ENCODE measurements at regions not wholly inside any gene's neighbourhood (a gene's known extent, or its start where the extent isn't known, plus 50 kb on each side); places are given as distances from the start of the nearest gene placed in this dataset.
A peak's percentile ranks its signal among the peaks of the same experiment; 100 is the strongest.

DNA sequence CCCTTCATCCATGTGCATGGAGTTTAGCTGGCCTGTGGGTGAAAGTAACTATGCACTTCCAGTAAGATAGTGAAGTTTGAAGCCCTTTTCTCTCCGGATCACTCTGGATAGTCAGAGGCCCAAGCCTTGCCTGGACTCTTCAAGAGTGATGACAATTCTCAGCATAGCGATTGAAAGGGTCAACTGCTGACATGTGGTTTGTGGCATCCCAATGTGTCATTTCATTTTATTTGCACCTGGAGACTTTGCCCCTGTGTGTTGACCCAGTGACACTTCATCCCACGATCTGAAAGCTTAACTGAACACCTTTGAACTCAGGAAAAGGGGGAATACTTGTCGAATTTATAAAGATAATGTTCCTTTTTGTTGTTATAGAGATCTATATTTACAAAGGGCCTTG, 711.9 kb upstream of the TMEM132C start:
- DNase-seq (ENCODE audit: low spot score), result no peak

DNA sequence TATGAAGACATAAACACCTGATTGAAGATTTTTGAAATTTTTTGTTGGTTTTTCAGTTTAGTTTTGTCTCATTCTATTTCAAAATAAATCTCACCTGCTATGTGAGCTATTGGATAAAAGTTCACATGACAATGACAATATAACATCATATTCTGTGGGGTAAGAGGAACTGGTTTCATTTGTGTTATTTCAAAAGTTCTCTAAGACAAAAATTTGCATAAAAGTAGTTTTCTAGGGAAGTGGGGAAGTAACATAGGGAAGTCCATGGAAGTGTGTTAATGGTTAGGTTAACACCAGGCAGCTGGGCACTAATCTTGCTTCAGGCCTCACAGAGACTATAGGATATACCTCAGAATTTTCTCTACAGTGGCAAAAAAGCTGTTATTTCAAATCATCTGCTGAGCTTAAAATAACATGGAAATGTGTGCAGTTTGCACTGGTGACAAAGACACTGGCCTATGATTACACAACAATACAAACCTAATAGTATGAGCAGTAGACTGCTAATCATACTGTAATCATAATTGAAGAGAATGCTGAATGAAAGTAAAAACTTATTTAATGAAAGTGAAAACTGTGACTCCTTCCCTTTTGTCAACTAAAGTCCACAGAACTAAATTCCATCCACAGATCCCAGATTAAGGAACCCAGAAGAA, 710.6 kb upstream of the TMEM132C start:
- DNase-seq (ENCODE audit: low spot score), result no peak

DNA sequence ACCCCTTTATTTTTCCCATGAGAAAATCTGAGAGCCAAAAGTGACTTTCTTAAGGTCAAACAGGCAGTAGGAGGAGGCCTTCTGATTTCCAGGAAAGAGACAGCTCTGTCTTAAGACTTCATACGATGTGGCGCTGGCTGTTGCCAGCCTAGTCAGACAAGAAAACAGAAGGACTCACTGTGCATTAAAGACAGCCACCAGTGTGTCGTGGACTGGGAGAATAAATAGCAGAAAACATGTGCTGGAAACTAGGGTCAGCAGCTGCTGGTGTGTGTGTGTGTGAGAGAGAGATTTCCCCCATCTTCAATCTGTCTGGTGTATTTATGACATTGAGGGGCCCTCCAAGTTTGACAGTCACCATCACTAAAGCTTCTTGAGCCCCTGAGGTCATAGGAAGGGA, 708.6 kb upstream of the TMEM132C start:
- no peak for DNase-seq (ENCODE audit: low spot score)

DNA sequence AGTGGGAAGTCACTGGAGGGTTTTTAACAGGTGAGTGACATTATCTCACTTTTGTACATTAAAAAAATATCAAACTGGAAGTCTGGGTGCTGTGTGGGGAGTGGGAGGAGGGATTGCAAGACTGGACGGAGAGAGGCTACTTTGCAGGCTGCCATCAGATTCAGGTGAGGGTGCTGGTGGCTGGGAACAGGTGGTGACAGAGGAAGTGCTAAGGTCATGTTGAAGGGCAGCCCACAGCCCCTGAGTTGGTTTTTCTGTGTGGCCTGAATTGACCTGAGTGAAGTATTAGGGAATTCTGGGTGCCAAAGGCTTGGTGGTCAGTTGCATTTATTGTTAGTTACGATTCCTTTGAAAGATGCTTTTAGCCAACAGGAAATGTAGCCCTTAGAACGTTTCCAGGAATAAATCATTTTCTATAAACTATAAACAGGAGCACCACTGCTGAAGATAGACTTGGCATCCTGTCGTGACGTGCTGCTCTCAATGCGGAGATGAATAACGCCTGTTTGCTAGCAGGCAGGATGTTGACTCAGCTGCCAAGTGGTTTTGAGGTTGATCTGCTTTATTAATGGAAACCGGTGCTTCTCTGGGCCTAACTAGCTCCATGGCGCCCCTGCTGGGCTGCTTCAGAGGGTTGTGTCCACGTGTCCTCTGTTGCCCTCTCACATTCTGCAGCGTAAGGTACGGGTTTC, 707.5 kb upstream of the TMEM132C start:
- DNase-seq (ENCODE audit: low spot score), result no peak

DNA sequence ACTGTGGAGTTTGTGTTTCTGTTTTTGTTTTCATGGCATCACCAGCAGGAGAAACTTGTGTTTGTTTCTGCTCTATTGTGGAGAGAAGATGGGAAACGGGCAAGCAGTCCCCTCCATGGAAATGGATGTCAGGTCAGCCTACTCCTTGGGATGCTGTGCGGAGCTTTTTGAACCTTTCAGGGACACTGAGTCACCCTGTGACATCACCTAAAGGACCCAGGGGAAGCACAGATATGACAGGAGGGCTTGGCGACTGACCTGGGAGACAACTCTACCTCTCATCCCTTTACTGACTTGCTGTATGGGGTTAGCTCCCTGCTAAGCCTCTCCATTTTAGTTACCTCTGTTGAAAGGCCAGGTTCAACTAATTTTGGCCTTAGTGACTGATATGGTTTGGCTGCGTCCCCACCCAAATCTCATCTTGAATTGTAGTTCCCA, 706.9 kb upstream of the TMEM132C start:
- DNase-seq (ENCODE audit: low spot score), result no peak

DNA sequence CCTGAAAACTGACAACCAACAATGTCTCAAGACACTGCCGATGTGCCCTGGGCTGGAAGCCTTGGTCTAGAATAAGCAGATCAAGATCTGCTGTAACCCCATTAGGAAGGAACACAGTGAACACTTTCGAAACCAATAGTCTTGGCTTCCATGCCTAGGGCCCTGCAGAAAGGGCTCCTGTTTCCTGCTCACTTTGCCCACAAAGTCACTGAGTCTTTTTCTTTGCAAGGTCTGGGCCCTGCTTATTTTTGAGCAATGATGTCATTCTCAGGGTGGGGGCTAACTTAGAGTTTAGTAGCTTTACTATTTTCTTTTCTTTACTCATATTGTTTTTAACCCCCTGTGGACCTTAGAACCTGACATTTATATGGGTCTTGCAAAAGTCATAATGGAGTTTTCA, 704.2 kb upstream of the TMEM132C start:
- DNase-seq (ENCODE audit: low spot score), result no peak

DNA sequence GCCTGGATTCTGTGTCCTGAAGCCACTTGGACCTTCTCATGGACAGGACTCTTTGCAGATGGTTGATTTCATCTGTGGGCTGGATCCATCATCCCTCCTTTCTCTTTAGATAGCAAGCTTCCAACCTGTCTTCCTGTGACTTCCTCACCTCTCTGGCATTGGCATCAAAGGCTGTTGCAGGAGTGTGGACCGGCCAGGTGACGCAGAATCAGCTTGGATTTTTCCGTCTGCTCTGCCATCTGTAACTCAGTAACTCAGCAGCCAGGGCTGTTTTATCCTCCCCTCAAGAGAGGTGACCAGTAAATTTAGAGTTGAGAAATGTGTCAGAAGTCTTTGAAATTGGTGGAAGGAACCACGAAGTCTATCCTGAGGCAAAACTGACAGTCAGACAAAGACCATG, 701.7 kb upstream of the TMEM132C start:
- DNase-seq (ENCODE audit: low spot score), result no peak

DNA sequence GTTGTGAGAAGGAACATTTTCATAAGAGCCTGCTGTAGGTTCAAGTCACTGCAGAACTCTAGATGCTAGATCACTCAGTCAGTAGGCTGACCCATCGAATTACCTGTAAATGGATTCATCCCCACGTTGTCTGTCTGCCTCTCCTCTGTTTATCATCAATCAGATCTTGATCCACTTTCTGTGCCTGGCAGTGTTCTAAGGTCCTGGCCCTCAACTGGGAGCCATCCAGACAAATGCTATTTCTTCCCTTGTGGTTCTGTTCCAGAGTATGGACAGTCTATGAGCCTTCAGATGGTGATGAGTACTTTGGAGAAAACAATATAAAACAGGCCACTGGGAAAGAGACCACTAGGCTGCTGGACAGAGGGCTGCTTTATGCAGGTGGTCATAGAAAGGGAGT, 699.4 kb upstream of the TMEM132C start:
- DNase-seq (ENCODE audit: low spot score), result peak; percentile 54

DNA sequence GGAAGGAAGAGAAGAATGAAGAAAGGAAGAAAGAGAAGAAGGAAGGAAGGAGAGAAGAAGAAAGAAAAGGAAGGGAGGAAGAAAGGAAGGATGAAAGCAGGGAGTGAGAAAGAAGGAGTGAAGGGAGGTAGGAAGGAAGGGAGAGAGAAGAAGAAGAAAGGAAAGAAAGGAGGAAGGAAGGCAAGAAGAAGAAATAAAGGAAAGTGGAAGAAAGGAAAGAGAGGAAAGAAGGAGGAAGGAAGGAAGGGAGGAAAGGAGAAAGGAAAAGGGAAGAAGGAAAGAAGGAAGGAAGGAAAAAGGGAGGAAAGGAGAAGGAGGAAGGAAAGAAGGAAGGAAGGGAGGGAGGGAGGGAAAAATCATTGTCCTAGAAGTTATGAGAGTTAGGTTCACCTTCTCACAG, 696.6 kb upstream of the TMEM132C start:
- no peak for DNase-seq (ENCODE audit: low spot score)

DNA sequence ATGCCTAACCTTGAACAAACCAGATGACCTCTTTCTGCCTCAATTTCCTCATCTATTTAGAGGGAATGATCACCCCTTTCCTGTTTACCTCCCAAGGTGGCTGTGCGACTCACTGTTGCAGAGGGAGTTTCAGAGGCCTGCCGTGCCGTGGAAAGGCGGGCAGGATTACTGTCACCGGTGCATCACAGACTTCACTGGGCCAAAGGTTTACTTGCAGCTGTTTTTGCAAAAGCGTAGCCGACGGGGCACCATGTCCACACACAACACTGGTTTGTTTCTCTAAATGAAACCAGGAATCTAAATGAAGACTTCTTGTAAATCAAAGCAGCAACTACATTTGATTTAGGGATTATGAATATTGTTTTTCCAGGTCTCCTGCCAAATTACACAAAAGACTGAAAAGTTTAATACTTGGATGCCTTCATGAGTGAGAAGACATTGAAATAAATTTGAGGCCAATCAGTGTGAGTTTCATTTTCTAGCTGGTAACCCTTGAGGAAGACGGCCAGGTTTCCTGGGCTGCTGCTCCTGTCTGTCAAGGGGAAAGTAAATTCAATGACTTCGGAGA, 696.1 kb upstream of the TMEM132C start:
- DNase-seq (ENCODE audit: low spot score), result peak; percentile 43

DNA sequence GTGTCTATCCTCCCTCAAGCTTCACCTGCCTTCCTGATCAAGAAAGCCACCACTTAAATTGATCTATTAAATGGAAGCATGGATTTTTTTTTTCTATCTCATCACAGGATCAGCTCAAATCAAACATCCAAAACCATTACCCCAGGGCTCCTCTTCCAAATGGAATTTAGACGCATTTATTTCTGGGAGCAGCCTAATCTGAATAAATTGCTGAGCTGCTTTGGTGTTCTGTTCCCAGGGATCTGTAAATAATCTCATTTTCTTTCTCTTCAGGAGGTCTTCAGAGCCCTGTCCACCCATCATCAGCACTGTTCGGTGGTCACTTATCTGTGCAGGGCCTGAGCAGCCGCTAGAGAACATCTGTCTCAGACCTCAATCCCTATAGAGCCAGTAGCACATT, 695.4 kb upstream of the TMEM132C start:
- peak; percentile 86 for DNase-seq (ENCODE audit: low spot score)

DNA sequence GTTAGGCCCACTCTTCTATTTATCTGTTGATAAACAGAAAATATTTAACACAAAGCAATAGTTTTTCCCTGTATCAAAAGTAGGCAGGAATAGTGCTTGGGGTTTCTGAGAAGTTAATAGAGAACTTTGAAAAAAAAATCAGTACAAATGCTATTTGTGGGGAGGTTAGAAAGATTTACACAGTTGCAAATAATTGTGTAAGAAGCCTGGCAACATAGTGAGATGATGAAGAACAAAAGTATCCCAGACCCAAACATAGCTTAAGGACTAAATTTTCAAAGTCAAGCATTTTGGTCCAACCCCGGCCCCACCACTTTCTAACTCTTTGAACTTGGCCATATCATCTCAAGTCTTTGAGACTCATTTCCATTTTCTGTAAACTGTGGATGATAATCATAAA, 687.5 kb upstream of the TMEM132C start:
- DNase-seq (ENCODE audit: low spot score), result no peak

DNA sequence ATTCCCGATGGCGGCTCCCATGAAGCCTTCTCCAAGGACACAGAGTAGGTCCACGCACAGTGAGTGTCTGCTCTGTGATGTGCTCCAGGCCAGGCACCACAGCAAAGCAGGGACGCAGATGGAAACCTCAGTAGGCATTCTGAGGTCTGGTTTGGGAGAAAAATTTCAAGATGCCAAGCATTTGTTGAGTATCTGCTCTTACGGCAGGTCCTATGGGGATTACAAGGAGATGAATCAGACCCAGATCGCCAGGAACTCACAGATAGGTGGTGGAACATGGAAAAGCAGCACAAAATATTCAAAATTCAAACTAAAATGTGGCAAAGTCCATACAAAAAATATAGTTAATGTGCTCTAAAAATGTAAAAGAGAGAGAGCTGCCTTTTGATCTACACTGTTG, 684.9 kb upstream of the TMEM132C start:
- DNase-seq (ENCODE audit: low spot score), result no peak

DNA sequence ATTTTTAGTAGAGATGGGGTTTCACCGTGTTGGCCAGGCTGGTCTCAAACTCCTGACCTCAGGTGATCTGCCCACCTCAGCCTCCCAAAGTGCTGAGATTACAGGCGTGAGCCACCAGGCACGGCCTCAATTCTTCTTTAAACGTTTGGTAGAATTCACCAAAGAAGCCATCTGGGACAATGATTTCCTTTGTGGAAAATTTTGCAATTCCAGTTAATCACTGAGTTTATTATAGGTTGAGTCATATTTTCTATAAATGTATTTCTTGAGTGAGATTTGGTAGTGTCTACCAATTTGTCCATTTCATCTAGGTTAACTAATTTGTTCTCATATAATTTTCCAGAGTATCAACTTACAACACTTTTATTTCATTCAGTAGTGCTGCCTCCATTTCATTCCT, 683.9 kb upstream of the TMEM132C start:
- no peak for DNase-seq (ENCODE audit: low spot score)

DNA sequence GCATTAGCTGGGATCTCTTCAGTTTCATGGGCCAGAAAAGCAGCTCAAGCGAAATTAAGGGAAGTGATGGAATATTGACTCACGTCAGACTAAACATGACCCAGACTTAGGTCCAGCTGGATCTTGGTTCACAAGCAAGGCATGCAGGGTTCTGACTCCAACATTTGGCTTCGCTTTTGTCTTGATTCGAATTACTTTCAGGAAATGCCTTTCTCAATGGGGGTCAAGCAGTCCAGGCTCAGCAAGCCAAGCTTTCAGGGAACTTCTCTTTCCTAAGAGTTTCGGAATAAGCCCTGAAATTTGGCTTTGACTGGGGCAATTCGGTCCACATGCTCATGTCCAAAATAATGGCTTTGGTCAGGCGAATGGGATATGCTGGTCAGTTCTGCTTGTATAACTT, 678.7 kb upstream of the TMEM132C start:
- no peak for DNase-seq (ENCODE audit: low spot score)

DNA sequence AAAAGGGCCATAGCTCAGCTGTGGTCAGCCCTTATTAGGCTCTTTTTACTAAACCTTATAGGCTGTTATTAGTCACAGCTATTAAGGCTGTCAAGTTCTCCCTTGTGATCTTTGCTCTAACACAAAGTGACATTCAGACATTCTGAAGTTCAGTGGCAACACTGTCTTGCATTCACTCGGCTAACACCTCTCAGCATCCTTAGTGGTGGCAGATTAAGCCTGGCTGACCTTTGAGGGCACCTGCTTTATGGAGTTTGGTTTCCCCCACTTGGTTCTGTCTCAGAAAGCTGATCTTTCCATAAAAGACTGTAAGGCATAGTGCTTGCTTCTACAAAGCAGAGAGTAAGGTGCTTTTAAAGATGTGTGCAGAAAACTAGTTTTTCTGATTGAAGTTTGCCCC, 677.4 kb upstream of the TMEM132C start:
- no peak for DNase-seq (ENCODE audit: low spot score)

DNA sequence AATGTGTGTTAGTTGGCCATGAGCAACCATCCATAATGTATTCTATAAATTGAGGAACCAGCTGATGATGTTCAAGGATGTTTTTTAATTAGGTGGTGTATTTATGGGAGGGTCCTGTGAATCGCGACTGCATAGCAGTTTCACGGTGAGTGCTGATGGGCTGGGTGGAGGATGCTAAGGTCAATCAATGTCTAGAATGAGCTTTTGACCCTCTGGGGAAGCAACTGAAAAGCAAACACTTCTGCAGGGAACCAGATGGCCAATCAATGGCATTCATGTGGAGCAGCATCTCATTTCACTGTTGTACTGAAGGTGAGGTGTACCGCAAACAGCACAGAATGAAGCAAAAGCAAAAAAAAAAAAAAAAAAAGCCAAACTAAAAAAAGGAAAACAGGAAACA, 676.1 kb upstream of the TMEM132C start:
- DNase-seq (ENCODE audit: low spot score), result no peak

DNA sequence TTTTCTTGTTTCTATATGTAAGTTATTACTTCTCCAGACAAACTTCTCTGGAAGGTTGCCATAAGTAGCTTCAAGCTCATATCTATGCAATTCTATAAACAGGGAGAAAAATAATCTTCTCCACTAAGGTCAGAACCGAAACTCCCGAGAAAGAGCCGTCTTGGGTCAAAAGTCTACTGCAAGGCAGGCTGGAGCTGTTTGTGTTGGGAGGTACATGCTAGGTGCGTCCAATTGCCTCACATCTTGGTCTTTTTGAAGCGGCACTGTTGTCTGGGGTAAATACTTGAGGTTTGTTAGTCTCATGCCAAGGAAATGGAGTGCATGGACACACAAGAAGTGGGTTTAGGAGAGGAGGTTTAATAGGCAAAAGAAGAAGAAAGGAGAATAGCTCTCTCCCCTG, 674.7 kb upstream of the TMEM132C start:
- DNase-seq (ENCODE audit: low spot score), result no peak

DNA sequence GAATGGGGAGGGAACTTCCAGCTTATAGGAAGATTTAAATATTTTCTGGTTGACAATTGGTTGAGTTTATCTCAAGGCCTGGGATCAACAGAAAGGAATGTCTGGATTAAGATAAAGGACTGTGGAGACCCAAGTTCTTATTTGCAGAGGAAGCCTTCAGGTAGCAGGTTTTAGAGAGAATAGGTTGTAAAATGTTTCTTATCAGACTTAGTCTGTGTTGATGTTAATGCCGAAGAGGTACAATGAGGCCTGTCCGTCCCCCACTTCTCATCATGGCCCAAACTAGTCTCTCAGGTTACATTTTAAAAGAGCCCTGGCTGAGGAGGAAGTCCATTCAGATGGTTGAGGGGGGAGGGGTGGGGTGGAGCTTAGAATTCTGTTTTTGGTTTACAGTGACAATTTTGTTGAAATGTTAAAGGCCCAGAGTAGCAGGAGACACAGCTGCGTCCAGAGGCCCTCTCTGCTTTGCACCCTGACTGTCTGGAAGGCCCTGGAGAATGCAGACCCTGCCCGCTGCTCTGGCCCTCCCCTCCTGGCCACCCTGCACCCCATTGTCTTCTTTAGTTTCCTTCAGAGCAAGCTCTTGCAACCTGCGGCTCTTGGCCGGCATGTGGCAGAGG, 672.5 kb upstream of the TMEM132C start:
- no peak for DNase-seq (ENCODE audit: low spot score)

DNA sequence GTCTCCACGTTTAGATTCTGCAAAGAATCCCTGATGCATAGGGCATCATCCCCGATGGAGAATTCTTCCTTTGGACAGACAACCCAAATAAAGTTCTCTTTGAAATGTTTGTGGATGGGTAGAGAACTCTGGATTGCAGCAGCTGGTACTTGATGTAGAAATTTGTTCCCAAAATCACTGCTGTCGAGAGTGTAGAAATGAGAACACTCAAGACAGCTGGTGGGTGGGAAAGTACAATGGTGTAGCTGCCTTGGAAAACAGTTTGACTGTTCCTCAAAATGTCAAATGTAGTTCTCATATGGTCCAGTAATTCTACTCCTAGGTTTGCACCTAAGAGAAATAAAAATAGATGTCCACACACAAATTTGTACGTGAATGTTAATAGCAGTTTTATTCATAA, 671.5 kb upstream of the TMEM132C start:
- DNase-seq (ENCODE audit: low spot score), result no peak

DNA sequence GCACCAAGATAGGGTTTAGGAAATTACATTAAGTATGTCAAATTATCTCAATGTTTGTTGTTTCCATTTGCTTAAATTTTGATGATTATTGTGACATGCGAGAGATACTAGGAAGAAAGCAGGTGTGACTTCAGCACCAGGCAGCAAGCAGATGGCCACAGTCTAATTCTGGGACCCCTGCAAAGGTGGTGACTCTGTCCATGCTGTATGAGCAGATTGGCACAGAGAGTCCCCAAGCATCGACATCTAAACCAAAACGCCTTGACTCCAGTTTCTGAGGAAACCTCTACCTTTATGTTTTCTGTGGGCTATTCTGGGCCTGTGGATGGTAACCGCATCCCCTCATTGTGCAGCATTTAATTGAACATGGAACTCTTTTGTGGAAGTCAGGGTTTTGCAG, 670.1 kb upstream of the TMEM132C start:
- no peak for DNase-seq (ENCODE audit: low spot score)

DNA sequence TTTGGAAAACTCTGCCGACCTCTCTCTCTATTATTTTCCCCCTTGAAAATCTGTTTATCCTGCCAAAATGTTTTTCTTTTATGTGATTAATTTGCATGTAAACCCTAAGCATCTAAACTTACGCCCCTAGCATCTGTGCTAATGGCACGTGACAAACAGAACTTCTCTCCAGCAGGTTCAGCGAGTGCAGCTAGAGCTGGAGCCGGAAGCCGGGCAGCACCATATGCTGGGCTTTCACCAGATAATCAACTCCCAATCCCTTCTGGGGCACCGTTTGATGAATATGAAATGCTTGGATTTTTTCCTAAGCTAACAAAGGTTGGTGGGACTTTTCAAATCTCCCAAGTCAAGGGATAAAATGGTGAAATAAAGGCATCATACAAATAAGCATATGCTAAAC, 667.5 kb upstream of the TMEM132C start:
- no peak for DNase-seq (ENCODE audit: low spot score)

DNA sequence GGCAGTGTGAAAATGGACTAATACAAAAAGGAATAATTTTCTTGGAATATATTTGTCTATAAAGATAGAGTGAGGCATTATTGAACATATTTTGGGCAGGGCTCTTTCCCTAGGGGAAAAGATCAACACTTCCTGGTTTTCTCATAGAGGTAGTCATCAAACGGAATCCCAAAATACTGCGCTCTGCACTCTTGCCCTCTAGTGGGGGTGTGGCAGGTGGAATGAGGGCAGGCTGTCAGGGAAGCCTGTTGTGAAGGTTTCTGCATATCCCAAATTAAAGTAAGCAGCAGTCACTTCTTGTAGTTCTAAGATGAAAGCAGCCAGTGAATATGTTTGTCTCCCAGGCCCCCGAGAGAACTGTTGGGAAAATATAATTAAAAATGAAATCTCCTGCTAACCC, 666.8 kb upstream of the TMEM132C start:
- no peak for DNase-seq (ENCODE audit: low spot score)
